Aorta (tissue), 5 donors: ENCODE measurements at regions not wholly inside any gene's neighbourhood (a gene's known extent, or its start where the extent isn't known, plus 50 kb on each side); places are given as distances from the start of the nearest gene placed in this dataset.

ENCODE experiments used
- ATAC-seq: fragments of 200-7000 bp; cut with Tn5 transposase; one replicate; pipeline ENCODE4 v1.9.1; 2022; ENCODE audit warnings: moderate library complexity; ENCODE audit not compliant: low FRiP score
- DNase-seq, 2 donors: peaks; one replicate each; pipeline ENCODE4 v3.0.0-alpha.2; 2020
- H3K27ac ChIP-seq, 2 donors: one replicate each; pipeline ENCODE4 v1.5.1; 2013; ENCODE audit warnings: low read length in 2 of 2, mild to moderate bottlenecking in 2 of 2, moderate library complexity in 2 of 2, control low read depth in 1 of 2, inconsistent platforms in 1 of 2, low read depth in 1 of 2
- H3K27me3 ChIP-seq, 2 donors: one replicate each; pipeline ENCODE4 v1.6.1; 2013; ENCODE audit warnings: control low read depth in 1 of 2, low read length in 1 of 2, mild to moderate bottlenecking in 1 of 2, moderate library complexity in 1 of 2; ENCODE audit not compliant: insufficient read depth in 2 of 2, control insufficient read depth in 1 of 2
- H3K36me3 ChIP-seq, 2 donors: one replicate each; pipeline ENCODE4 v1.6.1; 2013; ENCODE audit warnings: control low read depth in 1 of 2, low read length in 1 of 2, mild to moderate bottlenecking in 1 of 2; ENCODE audit not compliant: insufficient read depth in 2 of 2, control insufficient read depth in 1 of 2
- H3K4me1 ChIP-seq, 2 donors: one replicate each; pipeline ENCODE4 v1.6.1; 2013; ENCODE audit warnings: low read length in 2 of 2, control low read depth in 1 of 2, mild to moderate bottlenecking in 1 of 2, moderate library complexity in 1 of 2; ENCODE audit not compliant: insufficient read depth in 2 of 2, control insufficient read depth in 1 of 2
- H3K4me3 ChIP-seq, 2 donors: one replicate each; pipeline ENCODE4 v1.5.1; 2013; ENCODE audit warnings: low read length in 2 of 2, control low read depth in 1 of 2, mild to moderate bottlenecking in 1 of 2
- H3K9me3 ChIP-seq: one replicate; pipeline ENCODE4 v1.6.1; 2013; ENCODE audit warnings: mild to moderate bottlenecking, low read length; ENCODE audit not compliant: control insufficient read depth
- WGBS, 2 donors: extraction: QIAGEN DNeasy Blood & Tissue Kit; methylation state at CpG; one replicate each; pipeline ENCODE4 v1.1.7; 2013; 5-methylcytosine and 5-hydroxymethylcytosine counted together
- intact Hi-C, 2 donors: fragments of 100-400 bp; cut with DNase I; formaldehyde crosslinking; loops; one replicate each; pipeline versions ENCODE4 v1.14.2 to v1.15.0; 2022
- donor health status: healthy with polysubstance abuse.
- donor health status: Bipolar disorder and iron deficiency.
- donor health status: DM: no; HTN: no; CAD: no.
- donor health status: DM: no; HTN: no; CAD: no.
- donor health status: DM: yes; HTN: yes; CAD: no.

DNA sequence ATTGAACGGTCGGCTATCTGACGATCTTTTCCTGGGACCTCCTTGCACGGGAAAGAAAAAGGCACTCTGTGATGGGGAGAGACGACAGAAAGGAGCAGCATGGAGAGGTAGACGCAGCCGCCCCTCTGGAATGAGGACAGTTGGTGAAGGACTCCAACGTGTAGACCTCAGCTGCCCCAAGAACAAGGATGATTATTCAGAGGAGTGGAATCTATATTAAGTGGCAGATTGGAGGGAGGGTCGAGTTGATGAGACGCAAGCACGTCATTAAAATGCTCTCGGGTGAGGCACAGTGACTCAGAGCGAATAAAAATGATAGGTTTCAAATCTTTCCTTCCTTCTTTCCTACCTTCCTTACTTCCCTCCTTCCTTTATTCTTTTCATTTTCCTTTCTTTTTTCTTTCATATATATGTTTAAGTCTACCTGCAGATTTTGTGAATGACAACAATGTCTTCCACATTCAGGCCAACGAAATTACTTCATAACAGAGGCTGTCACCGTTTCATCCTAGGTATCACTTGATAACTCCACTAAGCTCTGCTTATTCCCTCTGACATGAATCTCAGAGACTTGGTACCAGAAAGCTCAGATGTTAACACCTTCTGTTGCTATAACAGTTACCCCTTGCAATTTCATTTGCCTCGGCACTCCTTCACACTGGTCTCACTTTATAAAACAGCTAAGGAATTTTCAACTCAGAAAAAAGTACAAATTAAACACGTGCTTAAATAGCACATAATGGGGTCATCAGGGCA lies 110.0 kb upstream of the PPARGC1A start:
- Histone ChIP-seq H3K36me3 (no peaks in the 10 kb centered on the region), H3K4me3 (no peak overlapping the region), H3K27ac (no peak overlapping the region), H3K4me1 (no peaks in the 10 kb centered on the region), H3K9me3 (no peaks in the 10 kb centered on the region), H3K27me3 (no peaks in the 10 kb centered on the region)
- 79% methylated on average over 17 of the region's 17 CpGs for WGBS, 2 donors
- intact Hi-C loops, result no loop called here
- DNase-seq (no peak), ATAC-seq (no peak)

GRCh38 chr4:23993373-23993772 lies 103.5 kb upstream of the PPARGC1A start:
- Histone ChIP-seq H3K9me3 (no peaks in the 10 kb centered on the region), H3K27ac (no peak overlapping the region), H3K4me1 (no peaks in the 10 kb centered on the region), H3K36me3 (no peaks in the 10 kb centered on the region), H3K4me3 (no peak overlapping the region), H3K27me3 (no peaks in the 10 kb centered on the region)
- intact Hi-C loops, result no loop called here
- ATAC-seq (no peak), DNase-seq (no peak)
- 75 to 91% methylated on average over 1 of the region's 1 CpG for WGBS, 2 donors

DNA sequence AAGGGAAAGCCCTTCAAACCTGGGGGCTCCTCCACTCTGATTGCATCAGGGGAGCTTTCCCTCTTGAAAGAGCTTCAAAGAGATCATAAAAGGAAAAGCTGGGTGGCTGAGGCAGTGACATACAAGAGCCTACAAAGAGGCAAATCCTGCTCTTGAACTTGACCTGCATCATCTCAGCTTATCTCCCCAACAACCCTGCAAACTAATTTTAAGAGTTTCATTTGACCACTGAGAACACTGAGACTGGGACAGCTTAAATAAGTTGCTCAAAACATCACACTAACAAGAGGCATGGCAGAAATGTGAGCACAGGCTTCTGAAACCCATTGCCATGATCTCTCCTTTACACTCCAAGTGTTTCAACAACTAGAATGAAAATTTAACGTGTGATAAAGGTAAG lies 101.6 kb upstream of the PPARGC1A start:
- Histone ChIP-seq H3K27me3 (no peaks in the 10 kb centered on the region), H3K4me1 (no peaks in the 10 kb centered on the region), H3K4me3 (no peak overlapping the region), H3K36me3 (no peaks in the 10 kb centered on the region), H3K27ac (no peak overlapping the region), H3K9me3 (no peaks in the 10 kb centered on the region)
- ATAC-seq, result no peak
- intact Hi-C loops, result no loop called here
- 60 to 66% methylated on average over 1 of the region's 1 CpG for whole genome bisulfite sequencing, 2 donors
- DNase-seq, result no peak

GRCh38 chr4:23986270-23986669 lies 96.4 kb upstream of the PPARGC1A start:
- DNase-seq, result no peak
- Histone ChIP-seq H3K4me3 (no peak overlapping the region), H3K4me1 (no peaks in the 10 kb centered on the region), H3K36me3 (no peaks in the 10 kb centered on the region), H3K9me3 (no peaks in the 10 kb centered on the region), H3K27me3 (no peaks in the 10 kb centered on the region), H3K27ac (no peak overlapping the region)
- WGBS, 2 donors, result 30 to 35% methylated on average over 5 of the region's 5 CpGs
- intact Hi-C loops, result no loop called here
- ATAC-seq, result no peak

GRCh38 chr4:23981328-23981727 lies 91.5 kb upstream of the PPARGC1A start:
- Histone ChIP-seq H3K27me3 (no peaks in the 10 kb centered on the region), H3K27ac (no peak overlapping the region), H3K4me3 (no peak overlapping the region), H3K36me3 (no peaks in the 10 kb centered on the region), H3K9me3 (no peaks in the 10 kb centered on the region), H3K4me1 (no peaks in the 10 kb centered on the region)
- intact Hi-C loops, result no loop called here
- WGBS, 2 donors, result 84 to 88% methylated on average over 1 of the region's 1 CpG
- DNase-seq (no peak), ATAC-seq (no peak)

- WGBS, 2 donors, result 75 to 81% methylated on average over 5 of the region's 5 CpGs
- Histone ChIP-seq H3K9me3 (no peaks in the 10 kb centered on the region), H3K4me1 (no peaks in the 10 kb centered on the region), H3K4me3 (no peak overlapping the region), H3K27me3 (no peaks in the 10 kb centered on the region), H3K36me3 (no peaks in the 10 kb centered on the region), H3K27ac (no peak overlapping the region)
- ATAC-seq, result no peak
- intact Hi-C loops, result no loop called here
- DNase-seq, result no peak
These were observed 89.7 kb upstream of the PPARGC1A start for GRCh38 chr4:23979534-23979933.

DNA sequence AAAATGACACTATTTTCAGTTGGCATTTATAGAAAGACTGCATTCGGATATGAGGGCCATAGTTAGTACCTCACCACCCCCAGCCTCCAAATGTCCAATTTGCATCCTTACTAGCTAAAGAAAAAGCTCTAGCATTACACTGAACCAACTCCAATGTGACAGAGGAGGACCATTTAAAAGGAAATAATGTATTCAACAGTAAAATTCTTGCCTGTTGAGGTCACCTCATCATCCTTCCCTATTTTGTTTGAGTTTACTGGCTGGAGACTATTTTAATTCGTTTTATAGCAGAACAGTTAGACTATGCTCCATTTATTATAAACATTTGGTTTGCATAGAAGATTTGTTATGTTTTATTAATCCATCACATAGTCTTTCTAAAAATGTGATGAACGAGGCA lies 88.2 kb upstream of the PPARGC1A start:
- Histone ChIP-seq H3K9me3 (no peaks in the 10 kb centered on the region), H3K27me3 (no peaks in the 10 kb centered on the region), H3K27ac (no peak overlapping the region), H3K36me3 (no peaks in the 10 kb centered on the region), H3K4me1 (no peaks in the 10 kb centered on the region), H3K4me3 (no peak overlapping the region)
- no peak for ATAC-seq
- DNase-seq, result no peak
- 30 to 36% methylated on average over 3 of the region's 3 CpGs for WGBS, 2 donors
- intact Hi-C loops, result no loop called here

DNA sequence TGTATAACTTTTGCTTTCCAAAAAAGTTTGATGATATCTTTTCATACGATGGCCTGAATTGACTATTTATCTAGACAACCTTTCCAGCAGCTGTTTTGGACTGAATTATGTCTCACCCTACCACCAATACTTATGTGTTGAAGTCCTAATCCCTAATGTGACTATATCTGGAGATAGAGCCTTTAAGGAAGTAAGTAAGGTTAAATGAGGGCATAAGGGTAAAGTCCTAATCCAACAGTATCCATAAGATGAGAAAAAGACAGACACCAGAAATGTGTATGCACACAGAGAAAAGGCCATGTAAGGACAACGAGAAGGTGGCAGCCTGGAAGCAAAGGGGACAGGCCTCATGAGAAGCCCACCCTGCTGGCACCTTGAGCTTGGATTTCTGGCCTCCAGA lies 86.6 kb upstream of the PPARGC1A start:
- no peak for ATAC-seq
- Histone ChIP-seq H3K27ac (no peak overlapping the region), H3K4me3 (no peak overlapping the region), H3K4me1 (no peaks in the 10 kb centered on the region), H3K9me3 (no peaks in the 10 kb centered on the region), H3K36me3 (no peaks in the 10 kb centered on the region), H3K27me3 (no peaks in the 10 kb centered on the region)
- DNase-seq, result no peak
- 89 to 91% methylated on average over 2 of the region's 2 CpGs for WGBS, 2 donors
- intact Hi-C loops, result no loop called here

GRCh38 chr4:23973308-23973855 lies 83.5 kb upstream of the PPARGC1A start:
- intact Hi-C loops, result no loop called here
- Histone ChIP-seq H3K36me3 (no peaks in the 10 kb centered on the region), H3K9me3 (no peaks in the 10 kb centered on the region), H3K27ac (no peak overlapping the region), H3K4me1 (no peaks in the 10 kb centered on the region), H3K4me3 (no peak overlapping the region), H3K27me3 (no peaks in the 10 kb centered on the region)
- WGBS, 2 donors, result 26 to 42% methylated on average over 1 of the region's 1 CpG
- no peak for ATAC-seq
- no peak for DNase-seq
